Osteoblast (primary cell): ENCODE measurements at regions not wholly inside any gene's neighbourhood (a gene's known extent, or its start where the extent isn't known, plus 50 kb on each side); places are given as distances from the start of the nearest gene placed in this dataset.

Experiments
- DNase-seq: peaks from one replicate; pipeline ENCODE4 v3.0.0; 2011; ENCODE audit warnings: low spot score, mixed read lengths; ENCODE audit not compliant: insufficient read length; ENCODE audit errors: missing footprints
- H2AFZ ChIP-seq: 2 replicates; pipeline ENCODE4 v1.6.0; 2011; ENCODE audit warnings: mild to moderate bottlenecking, low read length
- H3K27ac ChIP-seq: 2 replicates; pipeline ENCODE4 v1.5.1; 2011; ENCODE audit warnings: mild to moderate bottlenecking, low read depth, low read length, moderate library complexity
- H3K27me3 ChIP-seq: 2 replicates; pipeline ENCODE4 v1.6.0; 2012; ENCODE audit warnings: mild to moderate bottlenecking, control low read depth, inconsistent platforms, low read length, moderate library complexity; ENCODE audit not compliant: insufficient read depth
- H3K36me3 ChIP-seq: 2 replicates; pipeline ENCODE4 v1.5.1; 2011; ENCODE audit warnings: mild to moderate bottlenecking, low read length, control low read depth, moderate library complexity; ENCODE audit not compliant: insufficient read depth
- H3K4me1 ChIP-seq: 2 replicates; pipeline ENCODE4 v1.5.1; 2011; ENCODE audit warnings: mild to moderate bottlenecking, low read length, control low read depth, moderate library complexity; ENCODE audit not compliant: insufficient read depth
- H3K4me2 ChIP-seq: 2 replicates; pipeline ENCODE4 v1.6.0; 2011; ENCODE audit warnings: mild to moderate bottlenecking, low read length; ENCODE audit not compliant: insufficient read depth
- H3K4me3 ChIP-seq: fragments of 200-600 bp; sonication (generic); 3 replicates; pipeline ENCODE4 v1.5.1; 2012; ENCODE audit warnings: mild to moderate bottlenecking, low read length, inconsistent platforms; ENCODE audit not compliant: insufficient read depth
- H3K79me2 ChIP-seq: 2 replicates; pipeline ENCODE4 v1.6.0; 2012; ENCODE audit warnings: mild to moderate bottlenecking, low read length, control low read depth, inconsistent platforms; ENCODE audit not compliant: insufficient read depth
- H3K9me3 ChIP-seq: 2 replicates; pipeline ENCODE4 v1.5.1; 2011; ENCODE audit warnings: low read depth, low read length, control low read depth
- H4K20me1 ChIP-seq: 2 replicates; pipeline ENCODE4 v1.6.0; 2012; ENCODE audit warnings: mild to moderate bottlenecking, low read length, control low read depth; ENCODE audit not compliant: insufficient read depth
- TF ChIP-seq, protein P1 (sequence below): IDR thresholded peaks from 2 replicates; pipeline ENCODE4 v1.5.1; 2011; ENCODE audit warnings: mild to moderate bottlenecking, low read depth, low read length, moderate library complexity; ENCODE audit errors: extremely low read depth

DNA sequence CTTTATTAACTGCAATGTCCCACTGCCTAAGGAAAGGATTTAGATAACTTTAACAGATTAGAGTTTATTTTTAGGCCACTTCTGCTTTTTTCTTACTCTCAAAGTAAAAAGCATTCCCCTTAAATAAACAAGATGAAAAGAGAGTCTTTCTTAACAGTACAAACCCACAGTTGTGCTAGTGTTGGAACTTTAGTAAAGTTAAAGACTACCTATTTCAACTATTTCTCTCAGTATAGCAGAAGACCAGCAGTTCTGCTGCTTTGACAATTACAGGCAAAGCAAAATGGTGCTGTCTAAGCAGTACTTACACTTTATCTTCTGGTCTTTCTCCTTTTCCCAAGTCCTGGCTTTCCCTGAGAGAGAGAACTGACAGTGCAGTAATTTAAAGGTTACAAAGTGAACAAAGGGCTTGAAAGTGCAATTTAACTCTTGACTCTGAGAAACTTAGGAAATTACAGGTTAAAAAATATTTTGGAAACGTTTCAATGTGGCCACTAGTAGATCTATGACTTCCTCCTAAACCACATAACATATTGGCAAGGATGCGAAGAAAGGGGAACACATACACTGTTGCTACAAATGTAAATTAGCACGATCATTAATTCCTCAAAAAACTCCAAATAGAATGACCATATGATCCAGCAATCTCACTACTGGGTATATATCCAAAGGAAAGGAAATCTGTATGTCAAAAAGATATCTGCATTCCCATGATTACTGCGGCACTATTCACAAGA lies 135.4 kb upstream of the POGK start:
- Histone ChIP-seq H3K79me2 (no peaks in the 10 kb centered on the region), H4K20me1 (no peaks in the 10 kb centered on the region), H3K9me3 (no peaks in the 10 kb centered on the region), H3K27me3 (no peaks in the 10 kb centered on the region), H3K36me3 (no peaks in the 10 kb centered on the region), H3K4me2 (no peak overlapping the region), H3K27ac (no peak overlapping the region), H3K4me1 (no peaks in the 10 kb centered on the region), H3K4me3 (no peak overlapping the region), H2AFZ (no peak overlapping the region)
- TF ChIP-seq, protein P1, sequence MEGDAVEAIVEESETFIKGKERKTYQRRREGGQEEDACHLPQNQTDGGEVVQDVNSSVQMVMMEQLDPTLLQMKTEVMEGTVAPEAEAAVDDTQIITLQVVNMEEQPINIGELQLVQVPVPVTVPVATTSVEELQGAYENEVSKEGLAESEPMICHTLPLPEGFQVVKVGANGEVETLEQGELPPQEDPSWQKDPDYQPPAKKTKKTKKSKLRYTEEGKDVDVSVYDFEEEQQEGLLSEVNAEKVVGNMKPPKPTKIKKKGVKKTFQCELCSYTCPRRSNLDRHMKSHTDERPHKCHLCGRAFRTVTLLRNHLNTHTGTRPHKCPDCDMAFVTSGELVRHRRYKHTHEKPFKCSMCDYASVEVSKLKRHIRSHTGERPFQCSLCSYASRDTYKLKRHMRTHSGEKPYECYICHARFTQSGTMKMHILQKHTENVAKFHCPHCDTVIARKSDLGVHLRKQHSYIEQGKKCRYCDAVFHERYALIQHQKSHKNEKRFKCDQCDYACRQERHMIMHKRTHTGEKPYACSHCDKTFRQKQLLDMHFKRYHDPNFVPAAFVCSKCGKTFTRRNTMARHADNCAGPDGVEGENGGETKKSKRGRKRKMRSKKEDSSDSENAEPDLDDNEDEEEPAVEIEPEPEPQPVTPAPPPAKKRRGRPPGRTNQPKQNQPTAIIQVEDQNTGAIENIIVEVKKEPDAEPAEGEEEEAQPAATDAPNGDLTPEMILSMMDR = no peak
- no peak for DNase-seq

DNA sequence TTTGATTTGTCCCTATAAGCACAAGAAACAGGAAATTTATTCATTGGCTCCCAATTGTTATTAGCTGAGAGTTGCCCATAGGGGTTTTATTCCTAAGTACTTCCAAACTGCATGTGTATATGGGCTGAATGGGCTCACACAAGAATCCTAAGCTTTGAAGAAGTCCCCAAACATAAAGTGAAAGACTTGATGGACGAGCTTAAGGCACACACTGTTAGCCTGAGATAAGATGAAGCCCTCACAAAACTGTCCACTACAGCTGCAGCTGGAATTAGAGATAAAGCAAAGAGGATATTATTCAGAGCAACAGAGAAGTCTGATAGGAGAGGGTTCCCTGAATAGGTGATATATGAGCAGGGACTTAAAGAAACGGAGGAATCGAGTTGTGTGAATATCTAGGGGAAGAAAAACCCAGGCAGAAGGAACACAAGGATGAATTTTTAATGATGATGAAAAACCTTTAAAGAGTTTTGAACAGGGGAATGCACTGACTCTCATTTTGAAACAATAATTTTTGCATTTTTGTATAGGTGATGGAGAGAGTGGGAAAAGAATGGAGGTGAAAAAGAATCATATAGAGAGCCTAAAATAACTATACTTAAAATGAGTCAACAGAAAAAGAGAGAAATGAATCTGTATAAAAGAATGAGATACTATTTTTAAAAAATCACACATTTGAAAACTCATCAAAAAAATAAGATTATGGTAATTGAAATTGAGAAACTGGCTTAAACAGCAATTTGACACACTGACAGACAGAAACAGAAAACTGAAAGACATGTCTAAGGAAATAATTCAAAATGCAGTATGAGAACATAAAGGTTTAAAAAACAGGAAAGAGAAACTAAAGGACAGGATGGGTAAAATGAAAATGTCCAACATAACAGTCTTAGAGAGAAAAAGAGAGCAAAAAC lies 133.6 kb upstream of the POGK start:
- Histone ChIP-seq H3K9me3 (no peaks in the 10 kb centered on the region), H3K4me2 (no peak overlapping the region), H3K27ac (no peak overlapping the region), H3K27me3 (no peaks in the 10 kb centered on the region), H3K4me1 (no peaks in the 10 kb centered on the region), H2AFZ (no peak overlapping the region), H3K36me3 (no peaks in the 10 kb centered on the region), H3K4me3 (no peak overlapping the region), H3K79me2 (no peaks in the 10 kb centered on the region), H4K20me1 (no peaks in the 10 kb centered on the region)
- no peak for DNase-seq
- TF ChIP-seq, protein P1 = no peak

DNA sequence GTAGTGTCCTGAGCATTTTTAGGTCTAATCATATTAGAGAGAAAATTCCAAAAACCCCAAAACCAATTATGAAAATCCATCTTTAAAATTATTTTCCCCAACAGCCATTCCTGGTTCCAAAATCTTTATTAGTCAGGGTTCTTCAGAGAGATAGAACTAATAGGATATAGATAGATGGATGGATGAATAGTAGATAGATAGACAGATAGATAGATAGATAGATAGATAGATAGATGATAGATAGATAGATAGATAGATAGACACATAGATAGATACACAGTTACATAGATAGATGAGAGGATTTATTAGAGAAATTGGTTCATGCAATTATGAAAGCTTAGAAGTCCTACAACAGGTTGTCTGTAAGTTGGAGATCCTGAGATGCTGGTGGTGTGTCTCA lies 122.7 kb upstream of the POGK start:
- no peaks in the 10 kb centered on the region for H3K27me3 ChIP-seq
- no peaks in the 10 kb centered on the region for H3K4me1 ChIP-seq
- H3K9me3 ChIP-seq = no peaks in the 10 kb centered on the region
- no peak overlapping the region for H3K4me3 ChIP-seq
- no peak for DNase-seq
- H2AFZ ChIP-seq = no peak overlapping the region
- no peaks in the 10 kb centered on the region for H3K79me2 ChIP-seq
- no peak overlapping the region for H3K4me2 ChIP-seq
- no peaks in the 10 kb centered on the region for H3K36me3 ChIP-seq
- no peak overlapping the region for H3K27ac ChIP-seq
- TF ChIP-seq, protein P1 = no peak
- H4K20me1 ChIP-seq = no peaks in the 10 kb centered on the region

DNA sequence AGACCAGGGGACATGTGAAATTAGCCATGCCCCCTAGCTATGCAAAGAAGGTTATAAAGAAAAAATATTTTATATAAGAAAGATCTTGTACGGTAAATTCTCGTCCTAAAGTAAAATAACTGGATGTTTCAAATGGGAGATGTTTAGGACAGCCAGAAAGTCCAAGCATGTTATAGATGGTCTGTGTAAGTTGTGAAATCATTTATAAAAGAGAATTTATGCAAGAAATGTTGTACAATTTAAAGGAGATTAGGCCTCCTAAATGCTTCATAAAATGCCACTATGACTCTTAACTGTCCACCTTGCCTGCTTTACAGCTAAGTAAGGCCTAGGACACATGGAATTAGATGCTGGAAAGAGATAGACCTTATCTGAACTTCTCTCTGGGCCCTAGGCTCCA lies 118.1 kb upstream of the POGK start:
- Histone ChIP-seq H3K36me3 (no peaks in the 10 kb centered on the region), H3K9me3 (no peaks in the 10 kb centered on the region), H3K79me2 (no peaks in the 10 kb centered on the region), H3K27me3 (no peaks in the 10 kb centered on the region), H3K4me1 (no peaks in the 10 kb centered on the region), H4K20me1 (no peaks in the 10 kb centered on the region), H3K4me2 (no peak overlapping the region), H3K27ac (no peak overlapping the region), H3K4me3 (no peak overlapping the region), H2AFZ (no peak overlapping the region)
- TF ChIP-seq, protein P1 = no peak
- DNase-seq = no peak
